GM12874 (cell line): ENCODE measurements at regions not wholly inside any gene's neighbourhood (a gene's known extent, or its start where the extent isn't known, plus 50 kb on each side); places are given as distances from the start of the nearest gene placed in this dataset.

Experiments used
- CTCF ChIP-seq: IDR thresholded peaks from 2 replicates; pipeline ENCODE4 v1.5.1; 2011; ENCODE audit warnings: low read depth, mild to moderate bottlenecking, control low read depth, low read length, moderate library complexity; ENCODE audit not compliant: insufficient read depth

GRCh38 chr3:7897655-7898054, 604.0 kb upstream of the LMCD1 start:
- TF ChIP-seq CTCF, result no peak

GRCh38 chr3:7913283-7913682, 588.3 kb upstream of the LMCD1 start:
- TF ChIP-seq CTCF, result no peak

- no peak for TF ChIP-seq CTCF
Observed at GRCh38 chr3:7915356-7915755, 586.3 kb upstream of the LMCD1 start.

GRCh38 chr3:7917443-7918151, 584.0 kb upstream of the LMCD1 start:
- no peak for TF ChIP-seq CTCF

- no peak for TF ChIP-seq CTCF
Observed at GRCh38 chr3:7920211-7920610, 581.4 kb upstream of the LMCD1 start.

GRCh38 chr3:7924228-7924627, 577.4 kb upstream of the LMCD1 start:
- no peak for TF ChIP-seq CTCF

GRCh38 chr3:7927015-7927414, 574.6 kb upstream of the LMCD1 start:
- TF ChIP-seq CTCF, result no peak

GRCh38 chr3:7927864-7928263, 573.8 kb upstream of the LMCD1 start:
- TF ChIP-seq CTCF, result no peak
